ENCODE measurements at regions not wholly inside any gene's neighbourhood (a gene's known extent, or its start where the extent isn't known, plus 50 kb on each side); places are given as distances from the start of the nearest gene placed in this dataset.

GRCh38 chr6:169005166-169005565, 248.5 kb downstream of the THBS2 start:
- H3K4me1 ChIP-seq (ENCODE audit: control insufficient read depth, insufficient read depth, low read length), result peaks cover 3% of the 10 kb centered on the region
- H3K4me3 ChIP-seq (ENCODE audit: low read length), result no peak overlapping the region
- Mint-ChIP-seq H3K4me3 (no peak overlapping the region), H3K27me3 (ENCODE audit: insufficient read depth) (no peaks in the 10 kb centered on the region), H3K4me1 (peaks cover 8% of the 10 kb centered on the region), H3K9me3 (peaks cover 42% of the 10 kb centered on the region), H3K36me3 (ENCODE audit: low read depth) (peaks cover 5% of the 10 kb centered on the region), H3K27ac (no peak overlapping the region)
- H3K27me3 ChIP-seq (ENCODE audit: control insufficient read depth, insufficient read depth, low read length, poor library complexity, severe bottlenecking), result no peaks in the 10 kb centered on the region
- H3K9ac ChIP-seq (ENCODE audit: extremely low read depth, low read length, poor library complexity, severe bottlenecking), result no peak overlapping the region
- 91 to 95% methylated on average over 7 to 8 of the region's 8 CpGs for WGBS, 2 experiments (ENCODE audit: insufficient coverage in 1 of 2, insufficient read length in 1 of 2)
- H3K27ac ChIP-seq (ENCODE audit: low read depth, low read length), result no peak overlapping the region
- H3K9me3 ChIP-seq (ENCODE audit: control insufficient read depth, low read length), result peaks cover 17% of the 10 kb centered on the region
- no peak for DNase-seq
- H3K36me3 ChIP-seq (ENCODE audit: control insufficient read depth, insufficient read depth, low read length), result no peaks in the 10 kb centered on the region
- TF ChIP-seq, protein P1, sequence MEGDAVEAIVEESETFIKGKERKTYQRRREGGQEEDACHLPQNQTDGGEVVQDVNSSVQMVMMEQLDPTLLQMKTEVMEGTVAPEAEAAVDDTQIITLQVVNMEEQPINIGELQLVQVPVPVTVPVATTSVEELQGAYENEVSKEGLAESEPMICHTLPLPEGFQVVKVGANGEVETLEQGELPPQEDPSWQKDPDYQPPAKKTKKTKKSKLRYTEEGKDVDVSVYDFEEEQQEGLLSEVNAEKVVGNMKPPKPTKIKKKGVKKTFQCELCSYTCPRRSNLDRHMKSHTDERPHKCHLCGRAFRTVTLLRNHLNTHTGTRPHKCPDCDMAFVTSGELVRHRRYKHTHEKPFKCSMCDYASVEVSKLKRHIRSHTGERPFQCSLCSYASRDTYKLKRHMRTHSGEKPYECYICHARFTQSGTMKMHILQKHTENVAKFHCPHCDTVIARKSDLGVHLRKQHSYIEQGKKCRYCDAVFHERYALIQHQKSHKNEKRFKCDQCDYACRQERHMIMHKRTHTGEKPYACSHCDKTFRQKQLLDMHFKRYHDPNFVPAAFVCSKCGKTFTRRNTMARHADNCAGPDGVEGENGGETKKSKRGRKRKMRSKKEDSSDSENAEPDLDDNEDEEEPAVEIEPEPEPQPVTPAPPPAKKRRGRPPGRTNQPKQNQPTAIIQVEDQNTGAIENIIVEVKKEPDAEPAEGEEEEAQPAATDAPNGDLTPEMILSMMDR (conservative IDR thresholded peaks at IDR 0.05), result no peak

- H3K27me3 Mint-ChIP-seq (ENCODE audit: insufficient read depth), result no peaks in the 10 kb centered on the region
- DNase-seq, result no peak
- 93 to 94% methylated on average over 14 to 15 of the region's 15 CpGs for WGBS, 2 experiments (ENCODE audit: insufficient coverage in 1 of 2, insufficient read length in 1 of 2)
- no peak overlapping the region for H3K4me3 Mint-ChIP-seq
- peaks cover 22% of the 10 kb centered on the region for H3K9me3 Mint-ChIP-seq
- Histone ChIP-seq H3K4me3 (ENCODE audit: low read length) (no peak overlapping the region), H3K9ac (ENCODE audit: extremely low read depth, low read length, poor library complexity, severe bottlenecking) (no peak overlapping the region), H3K4me1 (ENCODE audit: control insufficient read depth, insufficient read depth, low read length) (no peaks in the 10 kb centered on the region), H3K27ac (ENCODE audit: low read depth, low read length) (no peak overlapping the region), H3K9me3 (ENCODE audit: control insufficient read depth, low read length) (peaks cover 16% of the 10 kb centered on the region), H3K36me3 (ENCODE audit: control insufficient read depth, insufficient read depth, low read length) (no peaks in the 10 kb centered on the region), H3K27me3 (ENCODE audit: control insufficient read depth, insufficient read depth, low read length, poor library complexity, severe bottlenecking) (no peaks in the 10 kb centered on the region)
- TF ChIP-seq, protein P1 (conservative IDR thresholded peaks at IDR 0.05), result no peak
- H3K4me1 Mint-ChIP-seq, result no peaks in the 10 kb centered on the region
- no peak overlapping the region for H3K27ac Mint-ChIP-seq
- peaks cover 2% of the 10 kb centered on the region for H3K36me3 Mint-ChIP-seq (ENCODE audit: low read depth)
Observed at GRCh38 chr6:169000022-169000421, 253.6 kb downstream of the THBS2 start.

- H3K27ac Mint-ChIP-seq, result no peak overlapping the region
- DNase-seq, result no peak
Observed at GRCh38 chr6:168999392-168999791, 254.3 kb downstream of the THBS2 start.

More at GRCh38 chr6:168999392-168999791, 254.3 kb downstream of the THBS2 start:
- H3K9ac ChIP-seq (ENCODE audit: extremely low read depth, low read length, poor library complexity, severe bottlenecking), result no peak overlapping the region
- 93 to 97% methylated on average over 9 to 13 of the region's 13 CpGs for WGBS, 2 experiments (ENCODE audit: insufficient coverage in 1 of 2, insufficient read length in 1 of 2)
- TF ChIP-seq, protein P1 (conservative IDR thresholded peaks at IDR 0.05), result no peak
- no peaks in the 10 kb centered on the region for H3K4me1 ChIP-seq (ENCODE audit: control insufficient read depth, insufficient read depth, low read length)
- H3K4me3 ChIP-seq (ENCODE audit: low read length), result no peak overlapping the region
- H3K36me3 ChIP-seq (ENCODE audit: control insufficient read depth, insufficient read depth, low read length), result no peaks in the 10 kb centered on the region
- H3K4me3 Mint-ChIP-seq, result no peak overlapping the region
- no peaks in the 10 kb centered on the region for H3K27me3 Mint-ChIP-seq (ENCODE audit: insufficient read depth)
- no peaks in the 10 kb centered on the region for H3K27me3 ChIP-seq (ENCODE audit: control insufficient read depth, insufficient read depth, low read length, poor library complexity, severe bottlenecking)
- H3K27ac ChIP-seq (ENCODE audit: low read depth, low read length), result no peak overlapping the region
- peaks cover 16% of the 10 kb centered on the region for H3K9me3 Mint-ChIP-seq
- no peaks in the 10 kb centered on the region for H3K4me1 Mint-ChIP-seq
- H3K36me3 Mint-ChIP-seq (ENCODE audit: low read depth), result peaks cover 2% of the 10 kb centered on the region
- peaks cover 10% of the 10 kb centered on the region for H3K9me3 ChIP-seq (ENCODE audit: control insufficient read depth, low read length)

Measured in endodermal cell (in vitro differentiated cells).